SK-N-SH treated with all-trans-retinoic acid at 6 μM for 48 hours (cell line): ENCODE measurements at regions not wholly inside any gene's neighbourhood (a gene's known extent, or its start where the extent isn't known, plus 50 kb on each side); places are given as distances from the start of the nearest gene placed in this dataset.

ENCODE experiments used
- CSDC2 ChIP-seq: fragments of 250-450 bp; sonication (Bioruptor Pico); IDR thresholded peaks from 2 replicates; pipeline ENCODE4 v1.5.0; 2020; ENCODE audit warnings: mild to moderate bottlenecking, moderate library complexity
- ESRRG ChIP-seq: fragments of 250-450 bp; sonication (Bioruptor Pico); IDR thresholded peaks from 2 replicates; pipeline ENCODE4 v1.6.1; 2021; ENCODE audit warnings: mild to moderate bottlenecking
- GLIS3 ChIP-seq: fragments of 250-450 bp; sonication (Bioruptor Pico); IDR thresholded peaks from 2 replicates; pipeline ENCODE4 v1.5.0; 2020; ENCODE audit warnings: mild to moderate bottlenecking, moderate library complexity
- OSR1 ChIP-seq: fragments of 250-450 bp; sonication (Bioruptor Pico); IDR thresholded peaks from 2 replicates; pipeline ENCODE4 v1.8.0; 2022; ENCODE audit warnings: moderate library complexity, mild to moderate bottlenecking, inconsistent platforms
- TCF4 ChIP-seq: fragments of 250-450 bp; sonication (Bioruptor Pico); IDR thresholded peaks from 2 replicates; pipeline ENCODE4 v1.8.0; 2021; ENCODE audit warnings: mild to moderate bottlenecking, moderate library complexity, borderline replicate concordance
- ZFP30 ChIP-seq: fragments of 450-650 bp; formaldehyde crosslinking; IDR thresholded peaks from 2 replicates; pipeline ENCODE4 v1.5.0; 2022; ENCODE audit warnings: mild to moderate bottlenecking, moderate library complexity
- TF ChIP-seq, protein P1 (sequence below): fragments of 250-450 bp; sonication (Bioruptor Pico); IDR thresholded peaks from 2 replicates; pipeline ENCODE4 v1.8.0; 2020; ENCODE audit warnings: mild to moderate bottlenecking, moderate library complexity, borderline replicate concordance
- TF ChIP-seq, protein P2 (sequence below): fragments of 250-450 bp; sonication (Bioruptor Pico); IDR thresholded peaks from 2 replicates; pipeline ENCODE4 v1.5.1; 2020; ENCODE audit warnings: low read depth, mild to moderate bottlenecking, moderate library complexity

DNA sequence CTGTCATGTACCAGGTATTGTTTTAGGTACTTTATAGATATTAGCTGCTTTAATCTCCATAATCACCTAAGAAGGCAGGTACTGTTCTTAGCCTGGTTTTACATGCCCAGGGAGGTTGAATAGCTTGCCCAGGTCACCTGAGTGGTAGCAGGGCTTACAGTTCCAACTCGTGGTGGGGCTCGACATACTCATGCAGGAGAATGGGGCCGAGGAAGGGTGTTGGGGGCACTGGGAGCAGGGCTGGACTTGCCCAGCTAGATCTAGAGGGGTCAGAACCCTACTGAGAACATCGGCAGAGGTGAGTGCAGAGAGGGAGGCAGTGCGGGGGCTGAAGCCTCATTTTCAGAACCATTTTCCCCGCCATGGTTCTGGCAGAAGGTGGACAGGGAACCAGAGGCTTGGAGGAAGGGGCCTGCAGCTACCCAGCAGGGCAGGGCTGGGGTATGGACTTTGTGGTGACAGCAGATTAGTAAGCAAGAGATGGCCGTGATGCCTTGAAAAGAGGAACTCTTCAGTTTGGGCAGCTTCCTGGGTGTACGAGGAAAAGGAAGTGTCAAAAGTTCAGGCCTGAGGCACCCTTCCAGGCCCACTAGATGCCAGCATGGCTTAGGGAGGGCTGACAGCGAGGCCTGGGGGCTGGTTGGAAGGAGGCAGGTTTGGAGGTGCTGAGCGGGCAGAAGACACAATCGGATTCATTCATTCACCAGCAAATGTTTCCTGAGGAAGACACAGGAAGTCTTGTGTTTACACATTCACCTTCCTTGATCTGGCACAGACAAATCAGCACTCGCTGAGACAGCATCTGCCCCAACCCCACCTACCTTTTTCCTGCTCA is 54.7 kb upstream of the LYVE1 start:
- TF ChIP-seq ESRRG (no peak), CSDC2 (CRISPR knock-in tag) (no peak), GLIS3 (CRISPR knock-in tag) (no peak), OSR1 (no peak), ZFP30 (CRISPR knock-in tag) (no peak), TCF4 (no peak)
- TF ChIP-seq, protein P1, sequence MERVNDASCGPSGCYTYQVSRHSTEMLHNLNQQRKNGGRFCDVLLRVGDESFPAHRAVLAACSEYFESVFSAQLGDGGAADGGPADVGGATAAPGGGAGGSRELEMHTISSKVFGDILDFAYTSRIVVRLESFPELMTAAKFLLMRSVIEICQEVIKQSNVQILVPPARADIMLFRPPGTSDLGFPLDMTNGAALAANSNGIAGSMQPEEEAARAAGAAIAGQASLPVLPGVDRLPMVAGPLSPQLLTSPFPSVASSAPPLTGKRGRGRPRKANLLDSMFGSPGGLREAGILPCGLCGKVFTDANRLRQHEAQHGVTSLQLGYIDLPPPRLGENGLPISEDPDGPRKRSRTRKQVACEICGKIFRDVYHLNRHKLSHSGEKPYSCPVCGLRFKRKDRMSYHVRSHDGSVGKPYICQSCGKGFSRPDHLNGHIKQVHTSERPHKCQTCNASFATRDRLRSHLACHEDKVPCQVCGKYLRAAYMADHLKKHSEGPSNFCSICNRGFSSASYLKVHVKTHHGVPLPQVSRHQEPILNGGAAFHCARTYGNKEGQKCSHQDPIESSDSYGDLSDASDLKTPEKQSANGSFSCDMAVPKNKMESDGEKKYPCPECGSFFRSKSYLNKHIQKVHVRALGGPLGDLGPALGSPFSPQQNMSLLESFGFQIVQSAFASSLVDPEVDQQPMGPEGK (CRISPR knock-in tag), result no peak
- TF ChIP-seq, protein P2, sequence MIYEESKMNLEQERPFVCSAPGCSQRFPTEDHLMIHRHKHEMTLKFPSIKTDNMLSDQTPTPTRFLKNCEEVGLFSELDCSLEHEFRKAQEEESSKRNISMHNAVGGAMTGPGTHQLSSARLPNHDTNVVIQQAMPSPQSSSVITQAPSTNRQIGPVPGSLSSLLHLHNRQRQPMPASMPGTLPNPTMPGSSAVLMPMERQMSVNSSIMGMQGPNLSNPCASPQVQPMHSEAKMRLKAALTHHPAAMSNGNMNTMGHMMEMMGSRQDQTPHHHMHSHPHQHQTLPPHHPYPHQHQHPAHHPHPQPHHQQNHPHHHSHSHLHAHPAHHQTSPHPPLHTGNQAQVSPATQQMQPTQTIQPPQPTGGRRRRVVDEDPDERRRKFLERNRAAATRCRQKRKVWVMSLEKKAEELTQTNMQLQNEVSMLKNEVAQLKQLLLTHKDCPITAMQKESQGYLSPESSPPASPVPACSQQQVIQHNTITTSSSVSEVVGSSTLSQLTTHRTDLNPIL (CRISPR knock-in tag), result no peak
